CD4-positive, alpha-beta T cell treated with Interleukin-12 subunit alpha and Interleukin-12 subunit beta, for 1 hour (primary cell): ENCODE measurements at regions not wholly inside any gene's neighbourhood (a gene's known extent, or its start where the extent isn't known, plus 50 kb on each side); places are given as distances from the start of the nearest gene placed in this dataset.
"Not testable (repeated sequence)": the region's sequence is repeated elsewhere in the genome, so short reads cannot be mapped to it uniquely, and the experiment has no call there.

Experiments used
- DNase-seq: peaks from one replicate; pipeline ENCODE4 v3.0.0-alpha.2; 2020

DNA sequence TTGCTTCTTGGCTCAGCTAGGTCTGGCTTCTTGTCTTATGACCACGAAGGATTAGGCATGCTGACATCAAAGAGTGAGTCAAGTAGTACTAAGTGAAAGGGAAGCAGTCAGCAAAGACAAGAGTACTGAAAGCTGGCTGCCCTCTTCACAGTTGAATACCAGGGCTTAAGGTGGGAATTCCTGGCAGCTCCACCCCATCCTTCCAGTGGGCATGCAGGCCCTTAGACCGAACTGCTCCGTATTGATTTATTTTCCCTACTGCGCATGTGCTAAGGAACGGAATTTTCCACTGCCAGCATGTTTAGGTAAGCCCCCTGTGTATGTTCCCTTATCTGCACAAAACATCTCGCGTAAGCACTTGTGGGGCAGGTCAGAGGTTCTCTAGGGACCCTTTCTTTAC, 2320.1 kb downstream of the ARAP2 start:
- no peak for DNase-seq

DNA sequence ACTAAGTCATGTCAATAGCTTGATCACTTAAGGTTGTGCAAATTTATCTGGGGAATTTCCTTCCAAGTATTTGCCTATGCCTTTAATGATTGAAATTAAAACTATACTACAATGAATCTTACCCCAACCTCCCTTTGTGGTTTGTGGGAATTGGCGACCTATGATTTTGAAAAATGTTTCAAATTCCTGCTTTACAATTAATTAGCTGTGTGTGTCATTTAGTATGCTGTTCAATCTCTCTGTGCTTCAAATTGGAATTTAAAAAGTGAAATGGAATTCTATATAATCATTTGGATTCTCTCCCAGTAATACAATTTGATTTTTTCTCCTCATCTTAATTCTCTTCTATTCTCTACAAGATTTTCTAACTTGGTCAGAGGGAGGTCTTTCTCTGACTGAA, 2319.5 kb downstream of the ARAP2 start:
- no peak for DNase-seq

DNA sequence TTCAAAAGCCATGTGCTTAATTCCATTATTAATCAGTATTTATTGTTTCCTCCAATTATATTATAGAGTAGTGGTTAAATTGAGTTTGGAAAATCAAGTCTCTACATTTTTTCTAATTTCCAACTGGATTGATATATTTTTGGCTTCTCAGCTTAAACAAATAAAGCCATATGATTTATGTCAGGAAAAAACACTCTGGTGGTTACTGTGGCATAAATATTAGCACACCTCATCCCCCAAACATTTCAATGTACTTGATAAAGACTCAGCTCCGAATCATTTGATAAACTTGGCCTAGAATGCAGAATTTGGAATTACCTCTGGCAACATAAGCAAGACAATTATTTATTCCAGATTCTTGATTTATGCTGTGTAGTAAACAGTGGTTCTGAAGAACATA, 2313.8 kb downstream of the ARAP2 start:
- DNase-seq, result no peak

DNA sequence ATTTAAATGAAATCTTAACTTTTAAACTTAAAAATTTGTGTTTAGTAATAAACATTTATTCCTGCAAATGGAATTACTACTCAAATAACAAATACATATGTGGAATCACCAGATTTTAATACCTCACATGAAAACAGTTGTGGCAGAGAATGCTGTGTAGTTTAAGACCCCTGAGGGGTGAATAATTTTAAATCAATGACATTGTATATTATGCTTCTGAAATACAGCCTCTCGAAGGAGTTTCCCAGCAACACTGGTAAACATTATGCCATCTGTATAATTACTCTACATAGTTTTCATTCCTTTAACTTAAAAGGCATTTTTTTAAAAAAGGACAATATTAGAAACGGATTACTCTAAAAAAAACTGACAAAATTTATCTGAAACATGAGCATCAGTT, 2313.3 kb downstream of the ARAP2 start:
- no peak for DNase-seq

DNA sequence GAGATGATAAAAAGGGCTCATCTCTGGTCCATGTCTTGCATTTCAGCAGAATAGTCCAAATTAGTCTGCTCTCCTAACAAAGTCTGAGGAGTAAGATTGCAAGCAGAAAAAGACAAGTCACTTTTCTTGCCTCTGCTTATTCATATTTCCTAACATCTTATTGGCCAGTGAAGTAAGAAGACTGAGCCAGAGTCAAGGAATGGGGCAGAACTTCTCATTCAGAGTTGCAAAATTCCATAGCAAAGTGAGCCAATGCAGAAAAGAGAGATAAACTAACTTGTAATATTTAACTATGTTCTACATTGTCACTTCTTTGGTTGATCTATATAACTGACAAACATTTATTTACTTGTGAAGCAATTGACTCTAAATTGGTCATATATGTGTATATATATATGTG, 2304.0 kb downstream of the ARAP2 start:
- no peak for DNase-seq

DNA sequence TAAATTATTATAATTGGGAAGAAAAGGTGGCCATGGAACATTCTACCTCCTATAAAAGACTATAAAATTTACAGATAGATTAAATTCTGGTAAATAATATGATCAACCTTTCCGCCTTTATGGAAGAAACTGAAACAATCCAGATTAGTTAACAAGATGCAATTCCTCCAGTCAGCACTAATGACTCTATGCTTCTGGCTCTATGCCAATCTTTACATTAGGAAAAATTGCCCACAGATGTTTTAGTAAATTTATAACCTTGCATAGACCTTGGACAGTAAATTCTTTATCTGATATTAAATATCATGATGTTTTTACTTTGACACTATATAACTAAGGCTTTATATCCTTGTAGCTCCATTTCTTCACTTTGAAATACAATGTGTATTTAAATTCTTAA, 2302.5 kb downstream of the ARAP2 start:
- DNase-seq, result no peak

DNA sequence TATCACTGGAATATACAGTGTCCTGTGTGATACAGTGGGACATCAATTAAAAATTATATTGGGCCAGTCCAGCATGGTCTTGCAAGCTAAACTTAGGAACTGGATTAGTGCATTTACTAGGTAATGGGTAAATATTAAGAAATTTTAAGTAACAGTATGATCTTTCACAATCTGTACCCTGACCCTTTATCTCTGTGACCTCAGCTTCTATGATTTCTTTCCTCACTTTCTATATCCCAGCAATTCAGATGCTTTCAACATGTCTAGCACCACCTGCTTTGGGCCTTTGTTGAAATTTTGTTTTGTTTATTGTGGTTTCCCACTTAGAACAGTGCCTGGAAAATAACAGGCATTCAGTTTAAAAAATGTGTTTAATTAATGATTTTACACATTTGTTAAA, 2295.4 kb downstream of the ARAP2 start:
- no peak for DNase-seq

DNA sequence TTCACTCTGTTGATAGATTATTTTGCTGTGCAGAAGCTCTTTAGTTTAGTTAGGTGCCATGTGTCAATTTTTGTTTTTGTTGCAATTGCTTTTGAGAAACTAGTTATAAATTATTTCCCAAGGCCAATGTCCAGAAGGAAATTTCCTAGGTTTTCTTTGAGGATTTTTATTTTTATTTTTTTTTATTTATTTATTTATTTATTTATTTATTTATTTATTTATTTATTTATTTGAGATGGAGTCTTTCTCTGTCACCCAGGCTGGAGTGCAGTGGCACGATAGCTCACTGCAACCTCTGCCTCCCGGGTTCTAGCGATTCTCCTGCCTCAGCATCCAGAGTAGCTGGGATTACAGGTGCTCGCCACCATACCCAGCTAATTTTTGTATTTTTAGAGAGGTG, 2290.5 kb downstream of the ARAP2 start:
- not testable (repeated sequence) for DNase-seq

DNA sequence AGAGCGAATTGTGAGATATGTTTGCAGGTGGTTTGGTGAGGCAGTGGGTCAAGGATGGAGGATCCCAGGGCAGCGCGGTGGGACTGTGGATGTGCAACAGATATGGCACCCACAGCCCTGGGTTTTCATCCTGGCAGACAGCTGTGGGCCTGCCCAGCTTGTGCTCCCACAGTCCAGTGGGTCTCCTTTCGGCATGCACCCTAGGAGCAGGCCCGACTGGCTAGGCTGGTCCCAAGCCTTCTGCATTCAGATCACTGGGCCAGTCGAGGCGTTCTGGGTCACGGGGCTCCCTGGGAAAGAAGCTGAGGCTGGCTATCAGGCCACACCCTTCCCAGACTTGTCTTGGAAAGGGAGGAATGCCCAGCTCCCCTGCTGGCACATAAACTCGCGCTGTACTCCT, 2289.6 kb downstream of the ARAP2 start:
- DNase-seq, result no peak

DNA sequence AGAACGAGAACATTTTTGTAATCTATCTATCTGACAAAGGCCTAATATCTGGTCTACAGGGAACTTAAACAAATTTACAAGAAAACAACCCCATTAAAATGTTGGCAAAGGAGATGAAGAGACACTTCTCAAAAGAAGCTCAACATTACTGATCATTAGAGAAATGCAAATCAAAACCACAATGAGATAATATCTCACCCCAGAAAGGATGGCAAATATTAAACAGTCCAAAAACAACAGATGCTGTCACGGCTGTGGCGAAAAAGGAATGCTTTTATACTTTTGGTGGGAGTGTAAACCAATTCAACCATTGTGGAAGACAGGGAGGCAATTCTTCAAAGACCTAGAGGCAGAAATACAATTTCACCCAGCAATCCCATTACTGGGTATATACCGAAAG, 2284.8 kb downstream of the ARAP2 start:
- no peak for DNase-seq

DNA sequence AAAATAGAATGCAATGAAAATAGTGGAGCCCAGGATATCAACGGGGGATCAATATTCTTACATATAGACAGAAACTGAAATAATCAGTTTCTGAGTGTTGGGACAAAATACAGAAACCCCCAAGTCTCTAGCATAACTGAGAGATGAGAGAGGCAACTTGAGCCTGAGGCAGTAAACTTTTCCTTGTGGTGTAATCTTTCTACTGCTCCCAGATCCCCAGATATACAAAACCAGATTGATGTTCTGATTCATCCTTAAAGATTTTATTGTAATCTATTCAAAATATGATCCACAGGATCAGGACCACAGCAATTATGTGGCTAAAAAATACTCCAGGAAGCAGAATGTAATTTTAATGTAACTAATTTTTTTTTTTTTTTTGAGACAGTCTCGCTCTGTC, 2282.6 kb downstream of the ARAP2 start:
- no peak for DNase-seq

DNA sequence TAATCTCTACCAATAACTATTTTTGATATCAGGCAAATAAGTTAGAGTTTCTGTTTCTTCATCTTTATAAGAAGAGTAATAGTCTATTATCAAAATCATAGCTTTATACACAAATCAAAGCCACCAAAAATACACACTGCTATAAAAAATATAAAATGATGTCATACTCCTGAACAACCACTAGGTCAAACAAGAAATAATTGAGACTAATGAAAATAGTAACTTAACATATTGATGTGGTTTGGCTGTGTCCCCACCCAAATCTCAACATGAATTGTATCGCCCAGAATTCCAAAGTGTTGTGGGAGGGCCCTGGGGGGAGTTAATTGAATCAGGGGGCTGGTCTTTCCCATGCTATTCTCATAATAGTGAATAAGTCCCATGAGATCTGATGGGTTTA, 2277.5 kb downstream of the ARAP2 start:
- no peak for DNase-seq

DNA sequence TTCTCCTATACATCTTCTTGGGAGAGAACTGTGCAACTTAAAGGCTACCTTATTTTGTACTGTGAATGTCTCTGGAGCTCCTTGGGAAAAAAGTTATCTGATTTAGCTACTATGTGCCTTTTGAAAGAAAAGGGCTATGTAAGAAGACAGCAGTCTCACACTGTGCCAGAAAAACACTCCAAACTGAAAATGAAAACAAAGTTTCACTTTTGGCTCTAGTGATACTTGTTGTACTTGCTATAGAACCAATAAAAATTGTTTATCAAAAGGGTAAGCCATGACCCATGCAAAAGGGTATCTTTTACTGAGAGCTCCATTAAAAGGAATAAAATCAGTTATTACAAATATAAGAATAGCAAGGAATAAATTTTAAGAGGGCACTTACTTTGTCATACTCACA, 2270.0 kb downstream of the ARAP2 start:
- no peak for DNase-seq

DNA sequence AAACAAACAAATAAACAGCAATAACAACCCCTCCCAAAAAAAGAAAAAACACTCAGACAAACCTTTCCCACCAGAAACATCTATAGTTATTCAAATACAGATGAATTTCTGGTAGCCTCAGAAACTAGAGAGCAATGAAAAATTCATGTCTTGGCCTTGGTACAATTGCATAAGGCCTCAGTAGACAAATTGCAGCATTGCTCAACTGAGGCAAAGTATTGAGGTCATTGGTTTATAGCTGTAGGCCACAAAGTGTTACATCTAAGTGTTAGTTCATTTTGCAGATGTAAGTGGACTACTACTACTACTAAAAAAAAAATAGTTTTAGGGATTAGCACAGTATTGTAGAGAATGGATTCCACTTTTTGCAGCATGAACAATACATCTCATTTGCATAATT, 2268.3 kb downstream of the ARAP2 start:
- DNase-seq, result no peak

DNA sequence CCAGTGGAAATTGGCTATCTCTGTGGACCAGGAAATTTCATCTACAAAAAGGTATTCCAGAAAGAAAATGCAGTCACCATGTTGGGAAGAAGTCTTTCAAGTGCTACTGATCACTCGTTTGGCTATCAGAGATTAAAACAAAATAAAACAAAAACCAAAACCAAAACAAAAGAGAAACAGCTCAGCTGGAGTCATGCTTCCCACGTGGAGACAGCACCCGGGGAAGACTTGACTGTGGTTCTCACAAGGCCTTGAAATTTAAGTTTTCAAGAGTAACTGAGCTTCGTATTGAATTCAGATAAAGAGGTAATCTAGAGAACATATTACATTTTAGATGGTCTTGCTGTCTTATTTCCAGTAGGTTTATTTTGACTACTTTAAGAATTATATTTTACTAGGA, 2264.5 kb downstream of the ARAP2 start:
- DNase-seq, result not testable (repeated sequence)

DNA sequence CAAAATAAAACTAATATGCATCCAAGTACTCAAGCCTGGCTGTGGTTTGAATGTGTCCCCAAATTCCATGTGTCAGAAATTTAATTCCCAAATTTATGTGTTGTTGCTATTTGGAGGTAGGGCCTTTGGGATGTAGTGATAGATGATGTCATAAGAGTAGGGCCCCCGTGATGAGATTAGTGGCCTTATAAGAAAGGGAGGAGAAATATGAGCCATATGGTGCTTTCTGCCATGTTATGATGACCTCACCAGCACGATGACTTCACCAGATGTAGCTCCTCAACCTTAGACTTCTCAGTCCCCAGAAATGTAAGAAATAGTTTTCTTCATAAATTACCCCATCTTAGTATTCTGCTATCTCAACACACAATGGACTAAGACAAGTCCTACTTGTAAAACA, 2264.0 kb downstream of the ARAP2 start:
- no peak for DNase-seq

DNA sequence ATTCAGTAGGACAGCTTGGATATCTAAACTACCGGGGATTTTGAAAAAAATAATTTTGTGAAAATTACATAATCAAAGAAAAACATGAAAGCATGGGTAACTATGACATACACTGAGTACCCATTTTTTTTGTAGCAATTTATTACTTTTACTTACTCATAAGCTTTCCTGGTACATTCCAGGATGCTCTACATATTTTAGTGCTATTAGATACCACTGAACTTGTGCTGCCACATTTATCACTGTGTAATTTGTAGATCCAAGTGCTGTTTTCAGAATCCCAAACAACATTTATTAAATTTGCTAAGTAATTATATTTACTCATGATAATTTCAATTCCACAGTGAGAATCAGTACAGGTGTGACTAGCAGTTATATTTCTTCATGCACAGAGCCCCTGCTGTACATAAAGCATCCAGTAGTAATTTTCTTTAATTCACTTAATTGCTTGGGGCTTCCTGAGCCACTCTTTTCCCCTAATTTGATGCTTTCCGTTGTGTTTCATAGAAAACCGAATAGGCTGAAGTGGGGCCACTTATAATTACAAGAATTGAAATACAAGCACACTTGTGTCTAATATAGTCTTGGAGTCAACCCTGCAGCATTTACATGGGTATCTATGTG, 2254.4 kb downstream of the ARAP2 start:
- DNase-seq, result no peak

DNA sequence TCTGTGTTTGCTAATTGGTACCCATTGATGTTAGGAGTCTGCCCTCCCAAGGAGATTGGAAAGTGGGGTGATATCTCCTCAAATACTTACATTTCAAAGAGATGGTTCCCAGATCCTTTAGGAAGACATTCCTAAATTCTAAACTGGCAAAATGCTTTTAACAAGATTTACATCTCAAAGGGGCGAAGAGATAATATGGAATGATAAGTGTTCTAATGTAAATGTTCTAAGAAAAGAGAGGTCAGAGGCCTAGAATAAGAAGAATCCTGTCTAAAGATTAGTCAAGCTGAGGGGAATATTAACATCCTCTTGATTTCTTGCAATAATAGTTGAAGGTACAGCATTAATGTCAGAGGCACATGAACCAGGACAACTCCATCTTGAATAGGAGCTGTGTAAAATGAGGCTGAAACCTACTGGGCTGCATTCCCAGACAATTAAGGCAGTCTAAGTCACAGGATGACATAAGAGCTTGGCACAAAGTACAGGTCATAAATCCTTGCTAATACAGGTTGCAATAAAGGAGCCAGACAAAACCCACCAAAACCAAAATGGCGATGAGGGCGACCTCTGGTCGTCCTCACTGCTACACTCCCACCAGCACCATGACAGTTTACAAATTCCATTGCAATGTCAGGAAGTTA, 2248.1 kb downstream of the ARAP2 start:
- no peak for DNase-seq

DNA sequence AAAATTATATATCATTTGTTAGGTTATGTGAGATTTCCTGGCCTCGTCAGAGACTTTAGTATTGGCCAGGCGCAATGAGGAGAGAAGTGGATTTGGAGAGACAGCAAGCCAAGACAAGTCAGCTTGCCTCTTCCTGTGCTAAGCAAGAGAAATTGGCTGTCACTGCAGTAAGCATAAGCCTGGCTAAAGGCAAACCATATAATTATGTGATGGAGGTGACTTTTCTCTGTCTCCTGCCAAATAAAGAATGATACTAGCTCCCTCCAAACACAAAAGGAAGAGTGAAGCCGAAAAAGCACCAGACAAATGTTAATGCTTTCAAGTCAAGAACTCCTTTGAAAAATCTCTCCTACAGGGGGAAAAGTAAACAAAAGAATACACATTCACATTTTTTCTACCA, 2246.0 kb downstream of the ARAP2 start:
- no peak for DNase-seq

DNA sequence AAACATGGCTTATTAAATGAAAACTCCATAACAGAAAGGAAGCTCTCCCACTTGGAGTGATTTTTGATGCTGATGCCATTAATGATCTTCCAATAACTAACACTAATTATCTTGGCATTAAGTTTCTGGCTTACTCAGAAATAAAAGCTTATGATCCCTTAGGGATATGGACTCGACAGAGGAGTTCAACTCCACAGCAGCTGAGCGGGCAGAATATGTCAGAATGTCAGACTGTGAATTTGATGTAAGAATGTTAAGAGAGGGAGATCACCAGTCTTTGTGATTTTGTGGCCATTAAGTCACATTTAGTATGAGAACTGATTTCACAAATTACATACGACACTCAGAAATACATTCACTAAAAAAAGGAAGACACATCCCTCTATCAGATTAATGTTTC, 2244.0 kb downstream of the ARAP2 start:
- no peak for DNase-seq

DNA sequence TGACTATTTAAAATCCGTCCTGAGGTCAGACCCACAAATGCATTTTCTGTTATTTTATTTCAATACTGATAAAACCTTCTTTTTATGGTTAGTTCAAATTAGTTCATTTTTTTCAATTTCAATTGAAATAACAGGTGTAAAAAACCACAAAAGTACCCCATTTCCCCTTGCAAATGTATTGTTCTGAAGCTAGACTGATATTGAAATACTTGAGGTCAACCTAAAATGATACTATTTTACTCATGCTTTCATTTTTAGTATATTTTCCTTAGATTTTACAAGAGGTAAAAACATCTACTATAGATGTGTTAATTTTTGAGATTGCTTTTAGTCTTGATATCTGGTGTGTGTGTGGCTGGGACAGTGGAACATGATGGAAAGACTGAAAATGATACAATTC, 2237.8 kb downstream of the ARAP2 start:
- not testable (repeated sequence) for DNase-seq

DNA sequence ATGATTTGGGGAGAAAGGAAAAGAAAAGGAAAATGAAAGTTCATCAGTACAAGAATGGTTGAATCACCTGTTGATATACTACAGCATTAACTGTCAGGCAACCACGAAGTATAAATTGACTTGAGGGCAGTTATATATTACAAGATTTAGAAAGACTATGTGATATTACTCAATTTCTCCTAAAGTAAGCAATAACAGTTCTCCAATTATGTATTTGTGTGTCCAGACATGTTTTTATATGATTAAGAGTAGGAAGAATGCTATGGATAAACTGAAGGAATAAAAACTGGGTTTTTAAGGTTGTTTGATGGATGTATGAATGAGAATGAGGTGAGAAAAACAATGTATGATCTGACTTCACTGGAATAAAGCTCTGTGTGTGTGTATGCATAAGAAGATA, 2234.4 kb downstream of the ARAP2 start:
- DNase-seq, result no peak

DNA sequence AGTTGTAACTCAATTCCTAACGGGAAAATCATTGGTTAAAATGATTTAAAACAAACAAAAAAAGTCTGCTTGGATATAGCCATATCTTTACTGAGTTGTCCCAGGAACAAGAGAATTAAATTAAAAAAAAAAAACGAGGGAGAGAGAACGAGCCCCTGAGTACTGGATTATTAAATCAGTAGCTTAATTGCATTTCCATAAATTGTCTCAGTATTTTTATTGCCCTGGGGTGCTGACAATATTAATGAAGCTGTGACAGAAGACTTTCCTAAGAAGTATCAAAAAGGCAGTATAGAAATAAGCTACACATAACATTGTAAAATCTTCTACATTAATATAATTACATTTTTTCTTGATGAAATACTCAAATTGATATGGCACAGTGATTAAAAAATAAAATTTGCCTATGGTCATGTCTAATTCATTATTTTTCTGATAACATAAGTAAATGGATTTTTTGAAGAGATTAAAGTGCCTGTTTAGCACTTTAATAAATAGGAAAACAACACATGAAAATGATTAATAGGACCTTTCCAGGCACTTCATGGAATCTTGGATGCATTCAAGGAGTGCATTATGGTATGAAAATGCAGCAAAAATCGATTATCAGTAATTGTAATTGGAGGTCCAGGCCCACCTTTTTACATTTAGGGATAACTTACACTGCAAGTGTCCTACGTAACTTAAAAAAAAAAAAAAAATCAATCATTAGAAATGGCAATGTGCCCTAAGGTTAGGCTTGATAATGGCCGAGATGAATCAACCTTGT, 2233.4 kb downstream of the ARAP2 start:
- no peak for DNase-seq

DNA sequence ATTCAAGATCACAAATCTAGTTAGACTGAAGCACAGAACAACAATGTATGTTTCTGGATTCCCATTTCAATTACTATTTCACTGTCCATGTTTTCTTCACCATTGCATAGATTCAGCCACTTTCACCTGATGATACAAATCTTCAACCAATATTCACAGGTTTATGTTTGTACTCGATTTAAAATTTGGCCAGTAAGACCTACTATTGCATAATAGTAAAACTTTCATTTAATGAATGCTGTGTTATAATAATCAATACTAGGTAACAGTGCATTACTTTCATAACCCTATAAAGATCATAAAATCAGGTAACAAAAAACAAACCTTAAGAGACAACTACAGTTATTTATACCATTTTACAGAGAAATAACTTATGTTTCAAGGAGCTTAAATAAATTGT, 2209.1 kb downstream of the ARAP2 start:
- no peak for DNase-seq

DNA sequence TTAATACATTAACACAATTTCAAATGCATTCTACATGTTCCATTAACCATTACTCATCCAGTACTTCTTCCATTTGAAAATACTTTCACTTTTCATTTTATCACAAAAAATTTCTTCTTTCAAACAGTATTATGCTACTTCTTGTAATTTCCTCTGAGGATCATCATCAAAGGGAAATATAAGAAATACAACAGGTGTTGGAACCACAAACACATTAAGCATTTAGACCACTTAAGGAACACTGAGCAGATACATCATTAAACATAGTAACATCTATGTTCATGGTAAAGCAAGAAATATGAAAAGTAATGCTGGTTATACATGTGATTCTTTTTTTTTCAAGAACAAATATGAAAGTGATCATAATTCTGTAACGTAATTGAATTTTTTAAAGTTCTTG, 2207.0 kb downstream of the ARAP2 start:
- no peak for DNase-seq
